Sigmoid colon (tissue), 6 donors: ENCODE measurements at regions not wholly inside any gene's neighbourhood (a gene's known extent, or its start where the extent isn't known, plus 50 kb on each side); places are given as distances from the start of the nearest gene placed in this dataset.

Experiments
- DNase-seq: peaks from one replicate; pipeline ENCODE4 v3.0.0-alpha.2; 2019
- H3K27ac ChIP-seq, 4 donors: fragments of 200-600 bp; sonication (generic); one replicate each; pipeline ENCODE4 v1.5.1; 2016 to 2019; ENCODE audit warnings: mild to moderate bottlenecking in 1 of 4
- H3K27me3 ChIP-seq, 3 donors: fragments of 200-600 bp; sonication (generic); one replicate each; pipeline ENCODE4 v1.5.1; 2019; ENCODE audit warnings: mild to moderate bottlenecking in 1 of 3
- H3K36me3 ChIP-seq, 4 donors: fragments of 200-600 bp; sonication (generic); one replicate each; pipeline ENCODE4 v1.5.1; 2016 to 2019
- H3K4me1 ChIP-seq, 4 donors: fragments of 200-600 bp; sonication (generic); one replicate each; pipeline ENCODE4 v1.5.1; 2017 to 2019
- H3K4me3 ChIP-seq, 4 donors: fragments of 200-600 bp; sonication (generic); one replicate each; pipeline ENCODE4 v1.5.1; 2017 to 2019; ENCODE audit warnings: mild to moderate bottlenecking in 2 of 4, moderate library complexity in 1 of 4
- H3K9me3 ChIP-seq, 4 donors: fragments of 200-600 bp in 3 of 4; sonication (generic) in 3 of 4; one replicate each; pipeline versions ENCODE4 v1.5.1 to v1.6.1; 2013 to 2019
- CTCF ChIP-seq, 4 experiments: fragments of 450-650 bp in 3 of 4; fragments of 200-600 bp in 1 of 4; IDR thresholded peaks; one replicate each; pipeline ENCODE4 v1.5.1; 2016 to 2019; ENCODE audit warnings: antibody characterized with exemption in 4 of 4, mild to moderate bottlenecking in 3 of 4, moderate library complexity in 2 of 4
- EP300 ChIP-seq, 4 donors: sonication (generic); formaldehyde crosslinking; IDR thresholded peaks; one replicate each; pipeline ENCODE4 v1.6.1; 2017; ENCODE audit warnings: antibody characterized with exemption in 4 of 4
- POLR2A ChIP-seq, 2 donors: fragments of 450-650 bp; IDR thresholded peaks; one replicate each; pipeline ENCODE4 v1.6.1; 2016; ENCODE audit warnings: antibody characterized with exemption in 2 of 2, mild to moderate bottlenecking in 2 of 2, moderate library complexity in 2 of 2
- POLR2AphosphoS5 ChIP-seq, 4 donors: sonication (generic); formaldehyde crosslinking; IDR thresholded peaks; one replicate each; pipeline ENCODE4 v1.6.1; 2017; ENCODE audit warnings: antibody characterized with exemption in 4 of 4
- WGBS, 2 donors: extraction: QIAGEN DNeasy Blood & Tissue Kit; methylation state at CpG; one replicate each; pipeline ENCODE4 v1.1.7; 2013; 5-methylcytosine and 5-hydroxymethylcytosine counted together
- intact Hi-C: fragments of 100-400 bp; cut with DNase I; formaldehyde crosslinking; loops from one replicate; pipeline ENCODE4 v1.15.1; 2023
- donor health status: healthy with polysubstance abuse.
- donor health status: healthy.

- DNase-seq = no peak
- TF ChIP-seq CTCF (IDR thresholded peaks at IDR 0.05) = no peak
- TF ChIP-seq POLR2AphosphoS5 (IDR thresholded peaks at IDR 0.05) = no peak
- TF ChIP-seq POLR2A (IDR thresholded peaks at IDR 0.05) = no peak
- Histone ChIP-seq H3K27ac (no peak overlapping the region), H3K4me3 (no peak overlapping the region), H3K4me1 (no peaks in the 10 kb centered on the region), H3K9me3 (no peaks in the 10 kb centered on the region), H3K36me3 (no peaks in the 10 kb centered on the region), H3K27me3 (no peaks in the 10 kb centered on the region)
- 26% methylated on average over 1 of the region's 1 CpG for WGBS, 2 donors
- intact Hi-C loops = no loop called here
Measured at GRCh38 chr4:96039217-96039616, 199.3 kb downstream of the PDHA2 start.

GRCh38 chr4:96039803-96040436, 200.0 kb downstream of the PDHA2 start:
- Histone ChIP-seq H3K36me3 (no peaks in the 10 kb centered on the region), H3K4me3 (no peak overlapping the region), H3K4me1 (no peaks in the 10 kb centered on the region), H3K9me3 (no peaks in the 10 kb centered on the region), H3K27ac (no peak overlapping the region), H3K27me3 (no peaks in the 10 kb centered on the region)
- 33 to 65% methylated on average over 2 of the region's 2 CpGs for WGBS, 2 donors
- TF ChIP-seq POLR2AphosphoS5 (IDR thresholded peaks at IDR 0.05) (no peak), EP300 (IDR thresholded peaks at IDR 0.05) (no peak), CTCF (IDR thresholded peaks at IDR 0.05) (no peak), POLR2A (IDR thresholded peaks at IDR 0.05) (no peak)
- DNase-seq = no peak
- intact Hi-C loops = no loop called here

GRCh38 chr4:96044971-96045370, 205.1 kb downstream of the PDHA2 start:
- H3K27me3 ChIP-seq = no peaks in the 10 kb centered on the region
- H3K27ac ChIP-seq = no peak overlapping the region
- WGBS, 2 donors = 86 to 87% methylated on average over 4 of the region's 4 CpGs
- intact Hi-C loops = no loop called here
- H3K9me3 ChIP-seq = no peaks in the 10 kb centered on the region
- no peak for DNase-seq
- H3K4me1 ChIP-seq = no peaks in the 10 kb centered on the region
- TF ChIP-seq POLR2AphosphoS5 (IDR thresholded peaks at IDR 0.05) = no peak
- no peak for TF ChIP-seq EP300 (IDR thresholded peaks at IDR 0.05)
- TF ChIP-seq POLR2A (IDR thresholded peaks at IDR 0.05) = no peak
- no peak for TF ChIP-seq CTCF (IDR thresholded peaks at IDR 0.05)
- H3K36me3 ChIP-seq = no peaks in the 10 kb centered on the region
- no peak overlapping the region for H3K4me3 ChIP-seq

- intact Hi-C loops = no loop called here
- H3K27me3 ChIP-seq = no peaks in the 10 kb centered on the region
- no peaks in the 10 kb centered on the region for H3K36me3 ChIP-seq
- H3K9me3 ChIP-seq = no peaks in the 10 kb centered on the region
- no peak overlapping the region for H3K4me3 ChIP-seq
- 80 to 84% methylated on average over 1 of the region's 1 CpG for WGBS, 2 donors
- no peaks in the 10 kb centered on the region for H3K4me1 ChIP-seq
- no peak for DNase-seq
- TF ChIP-seq CTCF (IDR thresholded peaks at IDR 0.05) (no peak), POLR2A (IDR thresholded peaks at IDR 0.05) (no peak), EP300 (IDR thresholded peaks at IDR 0.05) (no peak), POLR2AphosphoS5 (IDR thresholded peaks at IDR 0.05) (no peak)
- H3K27ac ChIP-seq = no peak overlapping the region
Measured at GRCh38 chr4:96052827-96053226, 212.9 kb downstream of the PDHA2 start.

GRCh38 chr4:96056346-96056934, 216.5 kb downstream of the PDHA2 start:
- Histone ChIP-seq H3K27me3 (no peaks in the 10 kb centered on the region), H3K27ac (no peak overlapping the region), H3K4me3 (no peak overlapping the region), H3K9me3 (no peaks in the 10 kb centered on the region), H3K36me3 (no peaks in the 10 kb centered on the region), H3K4me1 (no peaks in the 10 kb centered on the region)
- no peak for DNase-seq
- intact Hi-C loops = no loop called here
- 92% methylated on average over 12 of the region's 12 CpGs for WGBS, 2 donors
- TF ChIP-seq POLR2A (IDR thresholded peaks at IDR 0.05) (no peak), CTCF (IDR thresholded peaks at IDR 0.05) (no peak), EP300 (IDR thresholded peaks at IDR 0.05) (no peak), POLR2AphosphoS5 (IDR thresholded peaks at IDR 0.05) (no peak)
